ENCODE measurements at regions not wholly inside any gene's neighbourhood (a gene's known extent, or its start where the extent isn't known, plus 50 kb on each side); places are given as distances from the start of the nearest gene placed in this dataset.

GRCh38 chr1:238895911-238896310 lies 490.5 kb upstream of the CHRM3 start:
- no peak for DNase-seq

- no peak for DNase-seq
These were observed 493.8 kb upstream of the CHRM3 start for GRCh38 chr1:238892612-238893011.

GRCh38 chr1:238861342-238862066 lies 524.9 kb upstream of the CHRM3 start:
- no peak for DNase-seq

- DNase-seq, result no peak
These were observed 552.4 kb upstream of the CHRM3 start for GRCh38 chr1:238833919-238834318.

- DNase-seq, result no peak
These were observed 554.3 kb upstream of the CHRM3 start for GRCh38 chr1:238832106-238832505.

- no peak for DNase-seq
These were observed 556.2 kb upstream of the CHRM3 start for GRCh38 chr1:238830036-238830611.

GRCh38 chr1:238826891-238827290 lies 559.5 kb upstream of the CHRM3 start:
- DNase-seq, result no peak

- no peak for DNase-seq
These were observed 563.0 kb upstream of the CHRM3 start for GRCh38 chr1:238823416-238823815.

GRCh38 chr1:238811211-238811879 lies 575.0 kb upstream of the CHRM3 start:
- DNase-seq, result no peak

- DNase-seq, result no peak
These were observed 595.5 kb upstream of the CHRM3 start for GRCh38 chr1:238790882-238791281.

GRCh38 chr1:238789916-238790667 lies 596.3 kb upstream of the CHRM3 start:
- no peak for DNase-seq

GRCh38 chr1:238787471-238787870 lies 598.9 kb upstream of the CHRM3 start:
- no peak for DNase-seq

- DNase-seq, result no peak
These were observed 602.7 kb upstream of the CHRM3 start for GRCh38 chr1:238783633-238784032.

GRCh38 chr1:238779716-238780115 lies 606.7 kb upstream of the CHRM3 start:
- no peak for DNase-seq

GRCh38 chr1:238778113-238778512 lies 608.3 kb upstream of the CHRM3 start:
- no peak for DNase-seq

- DNase-seq, result no peak
These were observed 608.8 kb upstream of the CHRM3 start for GRCh38 chr1:238777551-238777950.

GRCh38 chr1:238776126-238776525 lies 610.2 kb upstream of the CHRM3 start:
- no peak for DNase-seq

GRCh38 chr1:238772322-238772721 lies 614.0 kb upstream of the CHRM3 start:
- no peak for DNase-seq

GRCh38 chr1:238767321-238767720 lies 619.0 kb upstream of the CHRM3 start:
- no peak for DNase-seq

GRCh38 chr1:238764779-238765178 lies 621.6 kb upstream of the CHRM3 start:
- no peak for DNase-seq

- no peak for DNase-seq
These were observed 633.1 kb upstream of the CHRM3 start for GRCh38 chr1:238753252-238753651.

- DNase-seq, result no peak
These were observed 634.0 kb upstream of the CHRM3 start for GRCh38 chr1:238752327-238752726.

- DNase-seq, result no peak
These were observed 641.3 kb upstream of the CHRM3 start for GRCh38 chr1:238745069-238745468.

- DNase-seq, result no peak
These were observed 647.5 kb upstream of the CHRM3 start for GRCh38 chr1:238738892-238739291.

Measured in GF-D8 (cell line).